ENCODE measurements at regions not wholly inside any gene's neighbourhood (a gene's known extent, or its start where the extent isn't known, plus 50 kb on each side); places are given as distances from the start of the nearest gene placed in this dataset.

DNA sequence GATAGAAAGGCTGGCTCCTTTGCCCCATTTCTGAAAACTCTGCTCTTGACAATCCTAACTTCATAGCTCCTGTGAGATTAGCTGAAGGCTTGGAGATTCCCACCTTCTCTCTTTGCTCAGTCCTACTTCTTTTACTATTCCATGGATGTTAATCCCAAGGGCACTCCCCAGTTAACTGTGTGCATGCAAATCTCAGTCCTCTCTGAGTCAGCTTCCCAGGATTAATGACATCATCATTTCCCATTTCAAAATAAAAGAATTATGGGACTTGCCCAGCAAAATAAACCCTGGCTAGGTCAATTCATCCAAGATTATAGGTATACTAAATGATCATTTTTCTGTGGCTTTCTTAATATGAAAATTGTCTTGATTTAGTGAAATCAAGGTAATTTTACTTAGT, 328.6 kb upstream of the NR3C2 start:
- H3K36me3 ChIP-seq (replicated peaks in 1 of 2; ENCODE audit: control insufficient read depth in 1 of 2, insufficient read depth in 2 of 2, low read length in 1 of 2), result no peaks in the 10 kb centered on the region
- H3K27me3 ChIP-seq (ENCODE audit: insufficient read depth), result no peaks in the 10 kb centered on the region
- TF ChIP-seq REST (IDR thresholded peaks at IDR 0.05; ENCODE audit: low read depth, low read length) (no peak), FOXM1 (IDR thresholded peaks at IDR 0.05; ENCODE audit: low read depth) (no peak)
- TF ChIP-seq, protein P1, sequence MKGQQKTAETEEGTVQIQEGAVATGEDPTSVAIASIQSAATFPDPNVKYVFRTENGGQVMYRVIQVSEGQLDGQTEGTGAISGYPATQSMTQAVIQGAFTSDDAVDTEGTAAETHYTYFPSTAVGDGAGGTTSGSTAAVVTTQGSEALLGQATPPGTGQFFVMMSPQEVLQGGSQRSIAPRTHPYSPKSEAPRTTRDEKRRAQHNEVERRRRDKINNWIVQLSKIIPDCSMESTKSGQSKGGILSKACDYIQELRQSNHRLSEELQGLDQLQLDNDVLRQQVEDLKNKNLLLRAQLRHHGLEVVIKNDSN (IDR thresholded peaks at IDR 0.05; ENCODE audit: borderline replicate concordance, low read depth), result no peak
- no peaks in the 10 kb centered on the region for H4K20me1 ChIP-seq (ENCODE audit: insufficient read depth)
- DNase-seq, result no peak
- no peaks in the 10 kb centered on the region for H3K4me1 ChIP-seq (ENCODE audit: control insufficient read depth in 1 of 2, insufficient read depth in 2 of 2, low read depth in 1 of 2, low read length in 1 of 2)
- POLR2A ChIA-PET, result no interaction called here
- no peaks in the 10 kb centered on the region for H3K9me2 ChIP-seq
- H3K9me3 ChIP-seq, result no peaks in the 10 kb centered on the region
- no peaks in the 10 kb centered on the region for H3F3A ChIP-seq (replicated peaks; ENCODE audit: insufficient read depth)
- H3K4me3 ChIP-seq (ENCODE audit: low read depth in 2 of 2, low read length in 1 of 2), result no peak overlapping the region
- no peaks in the 10 kb centered on the region for H3K79me2 ChIP-seq (ENCODE audit: insufficient read depth)
- H3K4me2 ChIP-seq, result no peak overlapping the region
- H2AFZ ChIP-seq (ENCODE audit: low read depth), result no peak overlapping the region
- CTCF ChIA-PET, result no interaction called here
- H3K27ac ChIP-seq (ENCODE audit: low read depth in 2 of 2, low read length in 1 of 2), result no peak overlapping the region
- no peak overlapping the region for H3K9ac ChIP-seq

DNA sequence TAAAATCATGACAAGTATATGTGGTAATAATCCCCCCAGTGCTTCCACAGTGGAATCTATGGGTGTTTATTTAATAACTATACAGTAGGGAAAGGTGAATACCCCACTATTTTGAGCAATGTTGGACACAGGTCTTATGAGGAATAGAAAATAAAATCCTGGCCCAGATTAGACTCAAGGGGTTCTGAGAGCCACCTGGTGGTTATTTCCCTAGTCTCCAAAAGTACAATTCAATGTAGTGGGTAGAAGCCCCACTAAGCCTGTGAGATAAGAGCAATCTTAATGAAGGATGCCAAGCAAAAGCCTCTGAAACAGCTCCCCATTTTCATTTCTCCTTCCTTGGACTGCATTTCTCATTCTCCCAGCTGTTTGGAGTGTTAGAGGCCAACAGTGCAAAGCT, 328.2 kb upstream of the NR3C2 start:
- no peaks in the 10 kb centered on the region for H3F3A ChIP-seq (replicated peaks; ENCODE audit: insufficient read depth)
- H3K9me3 ChIP-seq, result no peaks in the 10 kb centered on the region
- H3K36me3 ChIP-seq (replicated peaks in 1 of 2; ENCODE audit: control insufficient read depth in 1 of 2, insufficient read depth in 2 of 2, low read length in 1 of 2), result no peaks in the 10 kb centered on the region
- DNase-seq, result no peak
- no peak overlapping the region for H3K9ac ChIP-seq
- H3K27ac ChIP-seq (ENCODE audit: low read depth in 2 of 2, low read length in 1 of 2), result no peak overlapping the region
- no peaks in the 10 kb centered on the region for H4K20me1 ChIP-seq (ENCODE audit: insufficient read depth)
- H3K79me2 ChIP-seq (ENCODE audit: insufficient read depth), result no peaks in the 10 kb centered on the region
- POLR2A ChIA-PET, result no interaction called here
- H2AFZ ChIP-seq (ENCODE audit: low read depth), result no peak overlapping the region
- H3K27me3 ChIP-seq (ENCODE audit: insufficient read depth), result no peaks in the 10 kb centered on the region
- TF ChIP-seq GATA2 (CRISPR knock-in tag; IDR thresholded peaks at IDR 0.05) (no peak), EZH2phosphoT487 (IDR thresholded peaks at IDR 0.05; ENCODE audit: borderline replicate concordance, low read depth) (no peak), YY1 (IDR thresholded peaks at IDR 0.05; ENCODE audit: low read depth) (no peak), MXI1 (IDR thresholded peaks at IDR 0.05; ENCODE audit: low read depth, low read length) (no peak), USF2 (IDR thresholded peaks at IDR 0.05; ENCODE audit: borderline replicate concordance, low read depth, low read length) (no peak), REST (IDR thresholded peaks at IDR 0.05; ENCODE audit: low read depth, low read length) (no peak), TEAD4 (IDR thresholded peaks at IDR 0.05; ENCODE audit: borderline replicate concordance, insufficient read depth) (no peak), RXRA (IDR thresholded peaks at IDR 0.05; ENCODE audit: borderline replicate concordance, low read depth) (no peak), NFIC (IDR thresholded peaks at IDR 0.05; ENCODE audit: borderline replicate concordance) (no peak), ELF1 (IDR thresholded peaks at IDR 0.05) (no peak), TAF1 (IDR thresholded peaks at IDR 0.05; ENCODE audit: borderline replicate concordance, low read depth, low read length) (no peak)
- TF ChIP-seq, protein P2, sequence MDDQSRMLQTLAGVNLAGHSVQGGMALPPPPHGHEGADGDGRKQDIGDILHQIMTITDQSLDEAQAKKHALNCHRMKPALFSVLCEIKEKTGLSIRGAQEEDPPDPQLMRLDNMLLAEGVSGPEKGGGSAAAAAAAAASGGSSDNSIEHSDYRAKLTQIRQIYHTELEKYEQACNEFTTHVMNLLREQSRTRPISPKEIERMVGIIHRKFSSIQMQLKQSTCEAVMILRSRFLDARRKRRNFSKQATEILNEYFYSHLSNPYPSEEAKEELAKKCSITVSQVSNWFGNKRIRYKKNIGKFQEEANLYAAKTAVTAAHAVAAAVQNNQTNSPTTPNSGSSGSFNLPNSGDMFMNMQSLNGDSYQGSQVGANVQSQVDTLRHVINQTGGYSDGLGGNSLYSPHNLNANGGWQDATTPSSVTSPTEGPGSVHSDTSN (IDR thresholded peaks at IDR 0.05), result no peak
- TF ChIP-seq, protein P3, sequence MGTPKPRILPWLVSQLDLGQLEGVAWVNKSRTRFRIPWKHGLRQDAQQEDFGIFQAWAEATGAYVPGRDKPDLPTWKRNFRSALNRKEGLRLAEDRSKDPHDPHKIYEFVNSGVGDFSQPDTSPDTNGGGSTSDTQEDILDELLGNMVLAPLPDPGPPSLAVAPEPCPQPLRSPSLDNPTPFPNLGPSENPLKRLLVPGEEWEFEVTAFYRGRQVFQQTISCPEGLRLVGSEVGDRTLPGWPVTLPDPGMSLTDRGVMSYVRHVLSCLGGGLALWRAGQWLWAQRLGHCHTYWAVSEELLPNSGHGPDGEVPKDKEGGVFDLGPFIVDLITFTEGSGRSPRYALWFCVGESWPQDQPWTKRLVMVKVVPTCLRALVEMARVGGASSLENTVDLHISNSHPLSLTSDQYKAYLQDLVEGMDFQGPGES (IDR thresholded peaks at IDR 0.05; ENCODE audit: low read depth, low read length), result no peak
- TF ChIP-seq, protein P4, sequence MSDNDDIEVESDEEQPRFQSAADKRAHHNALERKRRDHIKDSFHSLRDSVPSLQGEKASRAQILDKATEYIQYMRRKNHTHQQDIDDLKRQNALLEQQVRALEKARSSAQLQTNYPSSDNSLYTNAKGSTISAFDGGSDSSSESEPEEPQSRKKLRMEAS (IDR thresholded peaks at IDR 0.05; ENCODE audit: low read depth), result no peak
- H3K4me3 ChIP-seq (ENCODE audit: low read depth in 2 of 2, low read length in 1 of 2), result no peak overlapping the region
- CTCF ChIA-PET, result no interaction called here
- no peaks in the 10 kb centered on the region for H3K9me2 ChIP-seq
- H3K4me2 ChIP-seq, result no peak overlapping the region
- no peaks in the 10 kb centered on the region for H3K4me1 ChIP-seq (ENCODE audit: control insufficient read depth in 1 of 2, insufficient read depth in 2 of 2, low read depth in 1 of 2, low read length in 1 of 2)

Data from SK-N-SH (cell line).